ENCODE measurements at regions not wholly inside any gene's neighbourhood (a gene's known extent, or its start where the extent isn't known, plus 50 kb on each side); places are given as distances from the start of the nearest gene placed in this dataset.

- no TSS peak for BruUV-seq (replicated peaks)
- Histone ChIP-seq H2AFZ (ENCODE audit: low read length) (no peak overlapping the region; the same call in 1 of the 2 replicates), H3K36me3 (ENCODE audit: insufficient read depth, low read length) (no peaks in the 10 kb centered on the region), H4K20me1 (ENCODE audit: insufficient read depth, low read length) (no peaks in the 10 kb centered on the region), H3K27ac (ENCODE audit: low read depth, low read length, poor library complexity, severe bottlenecking) (no peak overlapping the region), H3K4me1 (ENCODE audit: insufficient read depth, low read length, poor library complexity, severe bottlenecking) (peaks cover 21% of the 10 kb centered on the region), H3K4me2 (ENCODE audit: low read length) (no peak overlapping the region), H3K9me2 (ENCODE audit: insufficient read depth, low read length) (no peaks in the 10 kb centered on the region), H3K79me2 (ENCODE audit: insufficient read depth, low read depth, low read length) (no peaks in the 10 kb centered on the region), H3K9me3 (ENCODE audit: low read length) (no peaks in the 10 kb centered on the region), H3K4me3 (ENCODE audit: low read depth, low read length, poor library complexity, severe bottlenecking) (no peak overlapping the region)
- CTCF ChIA-PET (ENCODE audit: unreplicated experiment), result no interaction called here
- POLR2A ChIA-PET, result interaction anchor here (0.6 to 1.8 kb wide), 3 partner anchors 20 to 225 kb away, joined by 4 read pairs; no protein-coding TSS in a partner anchor
- intact Hi-C loops (cut with micrococcal nuclease; ENCODE audit: unreplicated experiment), result no loop called here
- DNase-seq (ENCODE audit: low spot score), result no peak
- no peak for TF ChIP-seq EZH2phosphoT487 (IDR thresholded peaks at IDR 0.05; ENCODE audit: borderline replicate concordance, low read depth, low read length)
- TF ChIP-seq CTCF (conservative IDR thresholded peaks at IDR 0.05; ENCODE audit: low read length), result no peak
Measured at GRCh38 chr10:33120700-33121099, 162.7 kb upstream of the ITGB1 start.

GRCh38 chr10:33120275-33120674, 162.2 kb upstream of the ITGB1 start:
- H2AFZ ChIP-seq (ENCODE audit: low read length), result peak overlapping the region; percentile 24; the same call in 1 of the 2 replicates
- H4K20me1 ChIP-seq (ENCODE audit: insufficient read depth, low read length), result no peaks in the 10 kb centered on the region
- H3K4me2 ChIP-seq (ENCODE audit: low read length), result no peak overlapping the region
- CTCF ChIA-PET (ENCODE audit: unreplicated experiment), result no interaction called here
- H3K36me3 ChIP-seq (ENCODE audit: insufficient read depth, low read length), result no peaks in the 10 kb centered on the region
- no peaks in the 10 kb centered on the region for H3K9me2 ChIP-seq (ENCODE audit: insufficient read depth, low read length)
- no peaks in the 10 kb centered on the region for H3K79me2 ChIP-seq (ENCODE audit: insufficient read depth, low read depth, low read length)
- TF ChIP-seq EZH2phosphoT487 (IDR thresholded peaks at IDR 0.05; ENCODE audit: borderline replicate concordance, low read depth, low read length), result no peak
- no peak for TF ChIP-seq CTCF (conservative IDR thresholded peaks at IDR 0.05; ENCODE audit: low read length)
- POLR2A ChIA-PET, result interaction anchor here (1.0 to 1.8 kb wide), 3 partner anchors 11 to 24 kb away, joined by 4 to 5 read pairs (median 4); no protein-coding TSS in a partner anchor
- no peak overlapping the region for H3K4me3 ChIP-seq (ENCODE audit: low read depth, low read length, poor library complexity, severe bottlenecking)
- H3K27ac ChIP-seq (ENCODE audit: low read depth, low read length, poor library complexity, severe bottlenecking), result no peak overlapping the region
- H3K9me3 ChIP-seq (ENCODE audit: low read length), result no peaks in the 10 kb centered on the region
- intact Hi-C loops (cut with micrococcal nuclease; ENCODE audit: unreplicated experiment), result no loop called here
- no peak for DNase-seq (ENCODE audit: low spot score)
- BruUV-seq (replicated peaks), result no TSS peak
- H3K4me1 ChIP-seq (ENCODE audit: insufficient read depth, low read length, poor library complexity, severe bottlenecking), result peaks cover 25% of the 10 kb centered on the region

GRCh38 chr10:33117816-33118215, 159.8 kb upstream of the ITGB1 start:
- no peaks in the 10 kb centered on the region for H3K36me3 ChIP-seq (ENCODE audit: insufficient read depth, low read length)
- DNase-seq (ENCODE audit: low spot score), result no peak
- no TSS peak for BruUV-seq (replicated peaks)
- H3K4me2 ChIP-seq (ENCODE audit: low read length), result no peak overlapping the region
- H3K27ac ChIP-seq (ENCODE audit: low read depth, low read length, poor library complexity, severe bottlenecking), result no peak overlapping the region
- H3K4me3 ChIP-seq (ENCODE audit: low read depth, low read length, poor library complexity, severe bottlenecking), result no peak overlapping the region
- no peaks in the 10 kb centered on the region for H3K9me3 ChIP-seq (ENCODE audit: low read length)
- H3K9me2 ChIP-seq (ENCODE audit: insufficient read depth, low read length), result no peaks in the 10 kb centered on the region
- no peak for TF ChIP-seq CTCF (conservative IDR thresholded peaks at IDR 0.05; ENCODE audit: low read length)
- TF ChIP-seq EZH2phosphoT487 (IDR thresholded peaks at IDR 0.05; ENCODE audit: borderline replicate concordance, low read depth, low read length), result no peak
- no peak overlapping the region for H2AFZ ChIP-seq (ENCODE audit: low read length)
- H3K4me1 ChIP-seq (ENCODE audit: insufficient read depth, low read length, poor library complexity, severe bottlenecking), result peaks cover 47% of the 10 kb centered on the region
- no peaks in the 10 kb centered on the region for H3K79me2 ChIP-seq (ENCODE audit: insufficient read depth, low read depth, low read length)
- ChIA-PET CTCF (ENCODE audit: unreplicated experiment) (no interaction called here), POLR2A (interaction anchor here (0.9 to 1.3 kb wide), 2 partner anchors 18 to 36 kb away, joined by 3 to 4 read pairs; no protein-coding TSS in a partner anchor)
- H4K20me1 ChIP-seq (ENCODE audit: insufficient read depth, low read length), result no peaks in the 10 kb centered on the region
- intact Hi-C loops (cut with micrococcal nuclease; ENCODE audit: unreplicated experiment), result loop anchor here (5.0 kb wide), 1 partner anchor 121 kb away; no protein-coding TSS in a partner anchor

All from OCI-LY7 (cell line).